SK-N-MC (cell line): ENCODE measurements at regions not wholly inside any gene's neighbourhood (a gene's known extent, or its start where the extent isn't known, plus 50 kb on each side); places are given as distances from the start of the nearest gene placed in this dataset.

ENCODE experiments used
- EZH2 ChIP-seq: fragments of 200-600 bp; sonication (generic); IDR thresholded peaks from one replicate; pipeline ENCODE4 v1.6.1; 2017; ENCODE audit warnings: antibody characterized with exemption
- FOXP2 ChIP-seq: optimal IDR thresholded peaks from 2 replicates; pipeline ENCODE3; 2011; ENCODE audit warnings: mild to moderate bottlenecking, moderate library complexity; ENCODE audit not compliant: insufficient read depth; ENCODE audit errors: extremely low read length, control extremely low read depth
- POLR2AphosphoS5 ChIP-seq: IDR thresholded peaks from 2 replicates; pipeline ENCODE4 v1.6.1; 2012; ENCODE audit warnings: mild to moderate bottlenecking, low read depth, low read length, borderline replicate concordance

DNA sequence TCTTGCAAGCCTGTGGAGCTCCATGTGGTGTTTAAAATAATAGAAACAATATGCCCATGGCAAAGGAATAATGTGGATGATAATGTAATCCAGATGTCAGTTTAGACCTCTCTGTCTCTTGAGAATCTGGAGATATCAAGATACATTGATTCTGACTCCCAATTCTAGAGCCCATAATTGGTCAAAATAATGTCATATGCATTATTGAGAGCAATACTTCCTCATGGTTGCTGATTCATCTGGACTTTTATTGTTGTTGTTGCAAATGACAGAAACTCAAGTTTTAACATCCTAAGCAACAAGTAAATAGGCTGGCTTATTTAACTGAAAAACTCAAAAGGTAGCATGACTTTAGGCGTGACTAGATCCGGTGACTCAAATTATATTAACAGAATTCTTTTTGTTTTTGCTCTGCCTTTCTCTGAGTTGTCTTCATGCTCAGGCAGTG is 152.1 kb downstream of the PCSK1 start:
- TF ChIP-seq EZH2: no peak
- no peak for TF ChIP-seq POLR2AphosphoS5
- no peak for TF ChIP-seq FOXP2
